ENCODE measurements at regions not wholly inside any gene's neighbourhood (a gene's known extent, or its start where the extent isn't known, plus 50 kb on each side); places are given as distances from the start of the nearest gene placed in this dataset.
A peak's percentile ranks its signal among the peaks of the same experiment; 100 is the strongest.

DNA sequence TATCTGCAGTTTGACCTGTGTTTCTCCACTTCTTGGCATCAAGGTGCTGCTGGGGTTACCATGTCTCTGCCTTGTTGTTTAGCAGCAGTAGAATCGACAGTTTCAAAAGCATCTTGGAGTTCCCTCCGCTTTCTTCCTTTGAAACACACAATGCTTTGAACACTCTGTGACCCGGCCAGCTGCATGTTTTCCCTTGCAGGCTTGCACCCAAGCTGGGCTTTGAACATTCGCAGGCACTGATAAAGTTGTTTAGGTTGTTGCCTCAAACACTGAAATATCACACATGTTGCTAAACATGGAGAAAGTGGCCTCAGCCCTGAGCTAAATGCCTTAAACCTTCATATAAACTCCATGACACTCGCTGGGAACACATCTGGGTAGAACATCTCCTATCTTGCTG, 251.7 kb downstream of the TSN start:
- Histone ChIP-seq H3K27me3 (ENCODE audit: control insufficient read depth, insufficient read depth, low read length) (no peaks in the 10 kb centered on the region), H3K9ac (ENCODE audit: low read length in 3 of 3) (no peak overlapping the region), H3K4me1 (ENCODE audit: control insufficient read depth in 2 of 3, insufficient read depth in 2 of 3, low read depth in 1 of 3, low read length in 3 of 3) (peaks cover 0 to under 1% (median 0%) of the 10 kb centered on the region in 3 donors), H3K27ac (ENCODE audit: low read depth in 2 of 2, low read length in 2 of 2) (no peak overlapping the region), H3K4me3 (ENCODE audit: low read length in 3 of 3) (no peak overlapping the region), H3K36me3 (ENCODE audit: control insufficient read depth in 2 of 3, insufficient read depth in 3 of 3, low read length in 3 of 3) (no peaks in the 10 kb centered on the region), H3K9me3 (ENCODE audit: control insufficient read depth in 2 of 3, insufficient read depth in 1 of 3, low read length in 3 of 3) (no peaks in the 10 kb centered on the region)
- DNase-seq (peak in 2 of 5 donors; percentile 50 to 86), FAIRE-seq (no peak)
- TF ChIP-seq, protein P1, sequence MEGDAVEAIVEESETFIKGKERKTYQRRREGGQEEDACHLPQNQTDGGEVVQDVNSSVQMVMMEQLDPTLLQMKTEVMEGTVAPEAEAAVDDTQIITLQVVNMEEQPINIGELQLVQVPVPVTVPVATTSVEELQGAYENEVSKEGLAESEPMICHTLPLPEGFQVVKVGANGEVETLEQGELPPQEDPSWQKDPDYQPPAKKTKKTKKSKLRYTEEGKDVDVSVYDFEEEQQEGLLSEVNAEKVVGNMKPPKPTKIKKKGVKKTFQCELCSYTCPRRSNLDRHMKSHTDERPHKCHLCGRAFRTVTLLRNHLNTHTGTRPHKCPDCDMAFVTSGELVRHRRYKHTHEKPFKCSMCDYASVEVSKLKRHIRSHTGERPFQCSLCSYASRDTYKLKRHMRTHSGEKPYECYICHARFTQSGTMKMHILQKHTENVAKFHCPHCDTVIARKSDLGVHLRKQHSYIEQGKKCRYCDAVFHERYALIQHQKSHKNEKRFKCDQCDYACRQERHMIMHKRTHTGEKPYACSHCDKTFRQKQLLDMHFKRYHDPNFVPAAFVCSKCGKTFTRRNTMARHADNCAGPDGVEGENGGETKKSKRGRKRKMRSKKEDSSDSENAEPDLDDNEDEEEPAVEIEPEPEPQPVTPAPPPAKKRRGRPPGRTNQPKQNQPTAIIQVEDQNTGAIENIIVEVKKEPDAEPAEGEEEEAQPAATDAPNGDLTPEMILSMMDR (IDR thresholded peaks at IDR 0.05; ENCODE audit: borderline replicate concordance, extremely low read depth, insufficient read depth) = no peak
- intact Hi-C loops (cut with DNase I) = no loop called here

DNA sequence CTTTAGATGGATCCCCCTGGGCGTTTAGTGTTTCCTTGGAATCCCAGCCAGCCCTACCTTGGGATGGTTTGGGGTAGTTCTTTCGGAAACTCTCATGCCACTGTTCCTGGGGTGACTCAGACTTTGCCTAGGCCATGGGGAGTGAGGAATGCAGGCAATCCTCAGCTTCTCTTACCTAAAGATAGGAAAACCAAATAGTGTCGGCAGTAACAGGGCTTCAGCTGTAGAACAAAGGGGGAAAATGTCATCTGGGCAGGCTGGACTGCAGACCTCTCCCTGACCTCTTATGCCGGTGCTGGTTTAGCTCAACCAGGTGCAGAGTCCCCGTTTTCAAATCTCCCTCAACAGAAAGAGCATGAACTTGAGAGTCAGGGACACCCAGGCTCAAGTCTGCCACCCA, 252.1 kb downstream of the TSN start:
- Histone ChIP-seq H3K27me3 (ENCODE audit: control insufficient read depth, insufficient read depth, low read length) (no peaks in the 10 kb centered on the region), H3K4me1 (ENCODE audit: control insufficient read depth in 2 of 3, insufficient read depth in 2 of 3, low read depth in 1 of 3, low read length in 3 of 3) (no peaks in the 10 kb centered on the region), H3K36me3 (ENCODE audit: control insufficient read depth in 2 of 3, insufficient read depth in 3 of 3, low read length in 3 of 3) (no peaks in the 10 kb centered on the region), H3K9me3 (ENCODE audit: control insufficient read depth in 2 of 3, insufficient read depth in 1 of 3, low read length in 3 of 3) (no peaks in the 10 kb centered on the region), H3K9ac (ENCODE audit: low read length in 3 of 3) (no peak overlapping the region), H3K4me3 (ENCODE audit: low read length in 3 of 3) (no peak overlapping the region), H3K27ac (ENCODE audit: low read depth in 2 of 2, low read length in 2 of 2) (no peak overlapping the region)
- TF ChIP-seq, protein P1 (IDR thresholded peaks at IDR 0.05; ENCODE audit: borderline replicate concordance, extremely low read depth, insufficient read depth) = no peak
- FAIRE-seq = no peak
- DNase-seq = no peak
- intact Hi-C loops (cut with DNase I) = no loop called here

DNA sequence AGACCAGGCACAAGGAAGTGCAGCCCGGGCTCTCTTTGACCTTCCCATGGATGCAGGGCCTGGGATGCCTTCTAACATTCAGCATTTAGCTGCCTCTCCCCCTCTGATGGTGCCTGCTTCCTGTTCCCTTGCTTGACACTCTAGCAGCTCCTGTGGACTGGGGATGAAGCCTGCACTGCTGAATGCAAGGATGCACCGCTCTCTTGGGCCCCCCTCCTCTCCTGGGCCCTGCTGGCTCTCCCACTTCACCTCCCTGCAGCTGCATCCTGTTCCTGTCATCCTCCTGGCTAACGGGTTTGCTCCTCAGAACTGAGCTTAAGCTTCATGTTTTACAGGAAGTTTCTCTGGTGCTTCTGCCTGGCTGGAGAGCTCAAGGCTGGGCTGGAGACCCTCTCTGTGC, 254.1 kb downstream of the TSN start:
- H3K27me3 ChIP-seq (ENCODE audit: control insufficient read depth, insufficient read depth, low read length) = no peaks in the 10 kb centered on the region
- TF ChIP-seq, protein P1 (IDR thresholded peaks at IDR 0.05; ENCODE audit: borderline replicate concordance, extremely low read depth, insufficient read depth) = no peak
- intact Hi-C loops (cut with DNase I) = no loop called here
- no peak overlapping the region for H3K9ac ChIP-seq (ENCODE audit: low read length in 3 of 3)
- no peak overlapping the region for H3K27ac ChIP-seq (ENCODE audit: low read depth in 2 of 2, low read length in 2 of 2)
- no peak overlapping the region for H3K4me3 ChIP-seq (ENCODE audit: low read length in 3 of 3)
- DNase-seq = peak in 1 of 5 donors; percentile 44
- FAIRE-seq = no peak
- H3K9me3 ChIP-seq (ENCODE audit: control insufficient read depth in 2 of 3, insufficient read depth in 1 of 3, low read length in 3 of 3) = no peaks in the 10 kb centered on the region
- no peaks in the 10 kb centered on the region for H3K4me1 ChIP-seq (ENCODE audit: control insufficient read depth in 2 of 3, insufficient read depth in 2 of 3, low read depth in 1 of 3, low read length in 3 of 3)
- no peaks in the 10 kb centered on the region for H3K36me3 ChIP-seq (ENCODE audit: control insufficient read depth in 2 of 3, insufficient read depth in 3 of 3, low read length in 3 of 3)
